ENCODE measurements at regions not wholly inside any gene's neighbourhood (a gene's known extent, or its start where the extent isn't known, plus 50 kb on each side); places are given as distances from the start of the nearest gene placed in this dataset.

DNA sequence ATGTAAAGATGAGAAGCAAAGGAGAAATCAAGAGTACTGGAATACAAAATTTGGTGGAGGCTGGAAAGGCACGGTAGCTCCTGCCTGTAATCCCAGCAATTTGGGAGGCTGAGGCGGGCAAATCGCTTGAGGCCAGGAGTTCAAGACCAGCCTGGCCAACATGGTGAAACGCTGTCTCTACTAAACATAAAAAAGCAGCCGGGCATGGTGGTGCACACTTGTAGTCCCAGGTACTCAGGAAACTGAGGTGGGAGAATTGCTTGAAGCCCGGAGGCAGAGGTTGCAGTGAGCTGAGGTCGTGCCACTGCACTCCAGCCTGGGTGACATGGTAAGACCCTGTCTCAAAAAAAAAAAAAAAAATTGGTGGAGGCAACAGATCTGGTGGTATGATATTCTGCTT, 1086.0 kb downstream of the NLGN4X start:
- TF ChIP-seq, protein P1, sequence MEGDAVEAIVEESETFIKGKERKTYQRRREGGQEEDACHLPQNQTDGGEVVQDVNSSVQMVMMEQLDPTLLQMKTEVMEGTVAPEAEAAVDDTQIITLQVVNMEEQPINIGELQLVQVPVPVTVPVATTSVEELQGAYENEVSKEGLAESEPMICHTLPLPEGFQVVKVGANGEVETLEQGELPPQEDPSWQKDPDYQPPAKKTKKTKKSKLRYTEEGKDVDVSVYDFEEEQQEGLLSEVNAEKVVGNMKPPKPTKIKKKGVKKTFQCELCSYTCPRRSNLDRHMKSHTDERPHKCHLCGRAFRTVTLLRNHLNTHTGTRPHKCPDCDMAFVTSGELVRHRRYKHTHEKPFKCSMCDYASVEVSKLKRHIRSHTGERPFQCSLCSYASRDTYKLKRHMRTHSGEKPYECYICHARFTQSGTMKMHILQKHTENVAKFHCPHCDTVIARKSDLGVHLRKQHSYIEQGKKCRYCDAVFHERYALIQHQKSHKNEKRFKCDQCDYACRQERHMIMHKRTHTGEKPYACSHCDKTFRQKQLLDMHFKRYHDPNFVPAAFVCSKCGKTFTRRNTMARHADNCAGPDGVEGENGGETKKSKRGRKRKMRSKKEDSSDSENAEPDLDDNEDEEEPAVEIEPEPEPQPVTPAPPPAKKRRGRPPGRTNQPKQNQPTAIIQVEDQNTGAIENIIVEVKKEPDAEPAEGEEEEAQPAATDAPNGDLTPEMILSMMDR (IDR thresholded peaks at IDR 0.05; ENCODE audit: extremely low read depth in 1 of 2, insufficient read depth in 1 of 2, low read depth in 1 of 2, low read length in 2 of 2) = no peak
- TF ChIP-seq POLR2AphosphoS5 (IDR thresholded peaks at IDR 0.05; ENCODE audit: insufficient read depth, low read depth, low read length) (no peak), EZH2 (IDR thresholded peaks at IDR 0.05; ENCODE audit: borderline replicate concordance, low read depth, low read length, severe bottlenecking) (no peak), POLR2A (IDR thresholded peaks at IDR 0.05; ENCODE audit: low read depth, low read length) (no peak)
